ACHN (cell line): ENCODE measurements at regions not wholly inside any gene's neighbourhood (a gene's known extent, or its start where the extent isn't known, plus 50 kb on each side); places are given as distances from the start of the nearest gene placed in this dataset.

Source experiments
- DNase-seq: peaks from one replicate; pipeline ENCODE4 v3.0.0-alpha.2; 2015
- in situ Hi-C: cut with HindIII; loops from 2 replicates; pipeline ENCODE4 v1.10.0; 2017; ENCODE audit warnings: low sequenced_read_pairs, low pct_ligation_motif_present, low pct_unique_long_range_greater_than_20kb

DNA sequence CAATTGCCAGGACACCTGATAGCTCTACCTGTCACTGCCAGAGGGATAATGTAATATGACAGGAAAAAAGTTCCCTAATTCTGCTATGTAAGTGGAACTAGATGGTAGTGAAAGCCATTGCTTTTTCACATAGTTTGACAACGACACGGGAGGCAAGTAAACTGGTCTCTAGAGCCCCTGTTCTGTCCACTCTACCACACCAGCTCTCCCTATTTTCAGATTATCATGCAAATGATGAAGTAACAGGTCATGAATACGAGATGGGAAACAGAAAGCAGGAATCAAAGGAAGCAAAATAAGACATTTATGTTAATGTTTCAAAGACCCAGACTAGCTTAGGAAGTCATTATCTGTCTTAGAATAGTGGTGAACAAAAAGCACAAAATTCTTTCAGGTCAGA lies 56.2 kb downstream of the TAF11L14 start:
- in situ Hi-C loops: no loop called here
- no peak for DNase-seq

- in situ Hi-C loops: no loop called here
- DNase-seq: no peak
These were observed 57.5 kb downstream of the TAF11L14 start for GRCh38 chr5:17691762-17692161.

GRCh38 chr5:17694371-17694770 lies 60.1 kb downstream of the TAF11L14 start:
- in situ Hi-C loops: no loop called here

GRCh38 chr5:17694914-17695313 lies 60.7 kb downstream of the TAF11L14 start:
- in situ Hi-C loops: no loop called here
- DNase-seq: no peak

More at GRCh38 chr5:17694371-17694770, 60.1 kb downstream of the TAF11L14 start:
- DNase-seq: no peak

GRCh38 chr5:17696627-17697026 lies 62.4 kb downstream of the TAF11L14 start:
- in situ Hi-C loops: no loop called here
- no peak for DNase-seq

DNA sequence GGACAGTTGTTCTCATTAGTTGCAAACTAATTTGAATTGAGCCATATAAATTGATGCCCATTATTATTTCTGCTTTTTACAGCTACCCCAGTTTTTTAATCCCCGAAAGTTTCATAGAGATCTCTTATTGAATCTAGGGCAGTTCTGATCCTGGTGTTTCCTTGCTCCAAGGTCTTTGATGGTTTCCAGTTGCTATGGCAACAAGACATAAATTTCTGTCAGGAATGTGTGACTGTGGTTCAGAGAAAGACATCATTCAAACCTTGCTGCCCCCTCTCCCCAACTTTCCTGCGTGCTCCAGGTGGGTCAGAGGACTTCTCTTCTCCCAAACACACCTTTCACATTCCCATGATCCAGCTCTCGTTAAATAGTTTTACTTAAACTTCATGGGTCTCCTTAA lies 63.4 kb downstream of the TAF11L14 start:
- DNase-seq: no peak
- in situ Hi-C loops: no loop called here

GRCh38 chr5:17709011-17709710 lies 74.9 kb downstream of the TAF11L14 start:
- no peak for DNase-seq
- in situ Hi-C loops: no loop called here

- DNase-seq: no peak
- in situ Hi-C loops: no loop called here
These were observed 79.0 kb downstream of the TAF11L14 start for GRCh38 chr5:17713301-17713700.

- DNase-seq: no peak
- in situ Hi-C loops: no loop called here
These were observed 79.9 kb downstream of the TAF11L14 start for GRCh38 chr5:17714186-17714585.

DNA sequence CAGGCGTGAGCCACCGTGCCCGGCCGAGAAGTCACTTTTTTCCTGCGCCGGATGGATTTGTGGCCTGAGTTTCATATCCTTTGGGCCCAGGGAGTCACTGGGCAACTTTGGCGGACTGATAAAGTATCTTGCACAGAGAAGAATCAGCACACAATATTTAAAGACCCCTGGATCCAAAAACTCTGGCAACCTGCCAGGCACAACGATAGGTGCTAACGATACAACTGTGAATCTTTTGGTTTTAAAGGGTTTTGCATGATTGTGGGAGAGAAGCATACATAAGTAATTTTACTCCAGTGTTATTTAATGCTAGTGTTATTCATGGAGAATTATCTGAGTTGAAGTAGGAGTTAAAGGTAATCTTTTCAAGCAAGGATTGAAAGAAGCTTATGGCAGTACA lies 85.3 kb downstream of the TAF11L14 start:
- DNase-seq: no peak
- in situ Hi-C loops: no loop called here

DNA sequence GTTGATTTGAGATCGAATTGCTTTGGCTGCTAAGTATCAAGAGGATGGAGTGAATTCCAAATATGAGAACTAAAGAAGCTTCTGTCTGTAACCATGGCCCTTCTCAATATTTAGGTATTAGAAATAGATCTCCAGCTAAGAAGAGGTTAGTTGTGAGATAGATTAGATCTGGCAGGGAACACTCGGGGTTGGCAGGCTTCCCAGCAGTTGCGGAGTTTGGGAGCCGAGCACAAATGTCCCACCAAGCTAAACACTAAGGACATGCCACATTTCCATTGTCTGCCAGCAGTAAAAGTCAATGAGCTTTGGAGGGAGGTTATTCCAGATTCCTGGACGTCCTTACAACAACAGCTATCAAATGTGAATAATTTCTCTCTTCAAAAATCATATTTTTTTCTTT lies 85.8 kb downstream of the TAF11L14 start:
- in situ Hi-C loops: no loop called here

DNA sequence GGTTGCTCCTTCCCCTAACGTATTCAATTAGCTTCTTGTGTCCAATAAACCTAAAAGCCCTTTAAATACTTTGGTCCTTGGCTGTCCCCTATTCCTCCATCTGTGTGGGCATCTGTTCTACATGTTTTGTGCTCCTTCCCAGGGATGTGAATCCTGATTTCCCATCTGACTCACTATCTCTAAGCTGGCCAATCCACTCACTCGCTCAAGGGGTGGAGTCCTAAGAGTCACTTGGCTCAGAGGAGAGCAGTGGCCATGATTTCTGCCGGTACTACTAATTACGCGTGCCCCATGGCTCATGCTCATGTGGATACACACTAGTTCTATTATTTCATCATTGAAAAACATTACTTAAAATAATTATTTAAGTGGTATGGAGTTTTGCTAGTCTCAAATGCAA lies 89.6 kb downstream of the TAF11L14 start:
- in situ Hi-C loops: no loop called here
- no peak for DNase-seq

More for the DNA sequence above, 85.8 kb downstream of the TAF11L14 start:
- DNase-seq: no peak

DNA sequence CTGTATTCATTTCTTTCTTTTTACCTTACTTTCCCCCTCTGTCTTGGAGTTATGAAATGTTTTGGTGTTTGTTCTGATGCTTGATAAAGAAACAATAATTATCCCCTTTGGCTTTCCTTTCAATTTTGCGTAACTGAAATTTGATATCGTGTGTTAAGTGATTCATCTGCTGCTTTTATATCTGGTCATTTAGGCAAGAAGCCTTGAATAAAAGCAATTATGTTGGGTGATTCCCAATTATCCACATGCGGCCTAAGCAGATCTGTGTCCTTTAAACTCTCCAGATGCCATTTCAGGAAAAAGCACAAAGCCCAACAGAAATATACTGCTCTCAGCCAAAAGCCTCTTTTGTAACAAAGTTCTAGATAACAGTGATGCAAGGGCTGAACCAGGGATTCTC lies 92.8 kb downstream of the TAF11L14 start:
- in situ Hi-C loops: no loop called here
- no peak for DNase-seq

DNA sequence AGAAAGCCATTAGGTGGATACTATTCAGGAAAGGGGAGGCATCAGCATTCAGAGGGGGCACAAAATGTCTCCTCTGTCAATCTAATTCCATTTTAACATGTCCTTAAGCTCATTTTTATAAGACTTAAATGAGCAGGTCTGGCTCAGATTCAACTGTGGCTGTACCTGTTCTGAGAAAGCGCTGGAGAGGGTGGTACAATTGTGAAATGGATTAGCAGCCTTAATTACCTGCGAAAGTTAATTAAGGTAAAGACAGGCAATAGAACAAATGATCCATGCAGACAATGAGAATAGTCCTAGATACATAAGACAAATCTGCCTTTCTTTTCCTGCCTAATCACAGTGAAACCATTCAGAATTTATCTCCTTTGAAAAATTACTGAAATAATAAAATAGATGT lies 96.2 kb downstream of the TAF11L14 start:
- DNase-seq: no peak
- in situ Hi-C loops: no loop called here

GRCh38 chr5:17732351-17732923 lies 98.2 kb downstream of the TAF11L14 start:
- no peak for DNase-seq
- in situ Hi-C loops: no loop called here

- in situ Hi-C loops: no loop called here
- no peak for DNase-seq
These were observed 99.8 kb downstream of the TAF11L14 start for GRCh38 chr5:17734011-17734410.

GRCh38 chr5:17735761-17736160 lies 101.5 kb downstream of the TAF11L14 start:
- DNase-seq: no peak

DNA sequence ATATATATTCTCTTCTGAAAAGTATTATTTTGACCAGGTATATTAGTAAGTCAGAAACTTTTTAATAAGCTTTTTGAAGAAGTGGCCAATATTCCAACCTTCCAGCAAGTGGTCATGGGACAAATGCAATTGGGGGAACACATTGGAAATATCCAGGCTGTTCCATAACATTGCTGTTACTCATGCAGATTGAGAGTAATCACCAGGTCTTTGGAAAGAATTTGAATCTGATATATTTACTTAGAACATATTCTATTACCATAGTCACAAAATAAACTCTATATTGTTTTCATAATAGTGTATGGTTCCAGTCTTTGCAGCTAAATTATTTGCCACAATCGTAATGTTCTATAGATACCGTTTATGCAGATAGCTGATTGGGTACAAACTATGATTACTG lies 102.8 kb downstream of the TAF11L14 start:
- no peak for DNase-seq
- in situ Hi-C loops: no loop called here

More at GRCh38 chr5:17735761-17736160, 101.5 kb downstream of the TAF11L14 start:
- in situ Hi-C loops: no loop called here

- DNase-seq: no peak
- in situ Hi-C loops: no loop called here
These were observed 104.2 kb downstream of the TAF11L14 start for GRCh38 chr5:17738446-17738845.
